Fibroblast of mammary gland (primary cell): ENCODE measurements at regions not wholly inside any gene's neighbourhood (a gene's known extent, or its start where the extent isn't known, plus 50 kb on each side); places are given as distances from the start of the nearest gene placed in this dataset.

Experiments
- DNase-seq: peaks from one replicate; pipeline ENCODE4 v3.0.0-alpha.2; 2010; ENCODE audit warnings: low read depth
- H3K4me3 ChIP-seq: 2 replicates; pipeline ENCODE4 v1.5.1; 2011; ENCODE audit warnings: low read depth, mild to moderate bottlenecking, low read length, moderate library complexity; ENCODE audit not compliant: control insufficient read depth
- CTCF ChIP-seq: conservative IDR thresholded peaks from 2 replicates; pipeline ENCODE4 v1.5.1; 2011; ENCODE audit warnings: low read depth, low read length, inconsistent platforms; ENCODE audit not compliant: control insufficient read depth, insufficient read depth

- TF ChIP-seq CTCF: no peak
- no peak overlapping the region for H3K4me3 ChIP-seq
- no peak for DNase-seq
Observed at GRCh38 chr13:36530861-36531590, 98.7 kb downstream of the CCNA1 start.

GRCh38 chr13:36531746-36532486, 99.6 kb downstream of the CCNA1 start:
- no peak for TF ChIP-seq CTCF
- peak; percentile 49 for DNase-seq

DNA sequence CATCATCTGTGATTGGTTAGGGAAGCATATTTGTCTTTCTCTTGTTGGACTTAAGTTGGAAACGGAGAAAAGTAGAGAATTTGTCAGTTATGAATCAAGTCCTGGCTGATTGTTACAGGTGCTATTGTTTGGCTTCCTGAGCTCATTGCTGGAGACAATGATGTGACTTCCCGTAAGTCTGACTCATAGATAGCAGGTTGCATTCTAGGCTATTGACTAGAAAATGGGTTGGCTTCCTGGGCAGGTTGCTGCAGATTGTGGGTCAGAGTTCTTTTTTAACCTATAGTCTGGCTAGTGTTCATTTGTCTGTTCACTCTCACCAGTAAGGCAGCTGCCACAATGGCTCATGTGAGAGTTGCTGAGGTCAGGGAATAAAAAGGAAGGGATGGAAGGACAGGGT, 101.5 kb downstream of the CCNA1 start:
- no peak for DNase-seq
- TF ChIP-seq CTCF: no peak
- no peak overlapping the region for H3K4me3 ChIP-seq

More at GRCh38 chr13:36531746-36532486, 99.6 kb downstream of the CCNA1 start:
- H3K4me3 ChIP-seq: no peak overlapping the region

DNA sequence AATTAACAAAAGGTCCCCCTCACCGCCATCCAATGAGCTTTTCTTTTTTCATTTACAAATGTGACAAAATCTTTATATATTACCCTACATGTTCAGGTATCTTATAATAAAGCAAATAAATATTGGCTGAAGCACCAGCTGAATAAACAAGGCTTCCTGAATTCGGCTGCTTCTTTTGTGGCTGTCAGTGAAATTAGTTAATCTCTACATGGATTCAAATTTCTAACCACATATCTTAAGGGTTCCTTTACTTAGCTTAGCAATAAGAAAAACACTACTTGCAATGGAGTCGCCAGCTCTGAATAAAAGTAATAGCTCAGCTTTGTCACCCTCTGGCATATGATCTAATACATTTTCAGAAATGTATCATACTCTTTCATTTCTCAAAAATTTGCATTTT, 104.3 kb downstream of the CCNA1 start:
- no peak overlapping the region for H3K4me3 ChIP-seq
- DNase-seq: no peak
- TF ChIP-seq CTCF: no peak

DNA sequence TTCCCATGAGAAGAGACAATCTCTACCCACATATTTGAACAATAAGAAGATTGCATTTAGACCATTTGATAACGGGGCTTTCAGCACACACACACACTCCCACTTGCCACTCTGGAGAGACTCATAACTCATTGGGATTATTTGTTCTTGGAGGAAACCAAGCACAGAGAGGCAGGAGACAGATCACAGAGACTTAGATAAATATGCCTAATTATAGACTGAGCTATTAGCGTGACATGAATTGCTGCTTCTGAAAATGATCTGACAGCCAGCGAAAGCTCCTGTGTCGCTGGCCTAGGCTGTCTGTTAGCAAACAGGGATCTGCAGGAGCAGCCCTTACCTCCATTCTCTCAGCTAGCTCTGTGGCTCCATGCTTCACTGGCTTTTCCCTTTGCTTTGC, 111.4 kb downstream of the CCNA1 start:
- no peak for DNase-seq
- H3K4me3 ChIP-seq: no peak overlapping the region
- TF ChIP-seq CTCF: no peak

DNA sequence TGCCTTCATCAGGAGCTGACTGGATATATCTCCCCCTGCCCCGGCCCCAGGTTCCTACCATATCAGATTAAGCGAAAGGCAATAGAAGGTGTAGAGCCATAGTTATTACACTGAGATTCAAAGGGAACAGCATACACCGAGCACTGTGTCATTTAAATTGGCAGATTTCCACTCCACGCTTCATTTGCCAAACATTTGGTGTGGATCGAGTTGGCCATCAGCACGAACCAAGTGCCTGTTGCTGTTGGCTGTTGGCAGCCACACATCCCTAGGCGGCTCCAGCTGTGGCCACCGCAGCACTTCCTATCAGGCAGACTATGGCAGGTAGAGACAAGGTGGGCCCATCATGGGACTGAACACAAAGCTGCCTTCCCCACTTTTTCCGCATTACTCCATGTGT, 115.8 kb downstream of the CCNA1 start:
- no peak for TF ChIP-seq CTCF
- H3K4me3 ChIP-seq: no peak overlapping the region
- DNase-seq: no peak
